SH-SY5Y (cell line): ENCODE measurements at regions not wholly inside any gene's neighbourhood (a gene's known extent, or its start where the extent isn't known, plus 50 kb on each side); places are given as distances from the start of the nearest gene placed in this dataset.

ENCODE experiments used
- GATA2 ChIP-seq: IDR thresholded peaks from 2 replicates; pipeline ENCODE4 v1.6.1; 2011; ENCODE audit warnings: mild to moderate bottlenecking, low read depth, low read length
- GATA3 ChIP-seq: IDR thresholded peaks from 2 replicates; pipeline ENCODE4 v1.6.1; 2011; ENCODE audit warnings: low read depth, mild to moderate bottlenecking, low read length, moderate library complexity

DNA sequence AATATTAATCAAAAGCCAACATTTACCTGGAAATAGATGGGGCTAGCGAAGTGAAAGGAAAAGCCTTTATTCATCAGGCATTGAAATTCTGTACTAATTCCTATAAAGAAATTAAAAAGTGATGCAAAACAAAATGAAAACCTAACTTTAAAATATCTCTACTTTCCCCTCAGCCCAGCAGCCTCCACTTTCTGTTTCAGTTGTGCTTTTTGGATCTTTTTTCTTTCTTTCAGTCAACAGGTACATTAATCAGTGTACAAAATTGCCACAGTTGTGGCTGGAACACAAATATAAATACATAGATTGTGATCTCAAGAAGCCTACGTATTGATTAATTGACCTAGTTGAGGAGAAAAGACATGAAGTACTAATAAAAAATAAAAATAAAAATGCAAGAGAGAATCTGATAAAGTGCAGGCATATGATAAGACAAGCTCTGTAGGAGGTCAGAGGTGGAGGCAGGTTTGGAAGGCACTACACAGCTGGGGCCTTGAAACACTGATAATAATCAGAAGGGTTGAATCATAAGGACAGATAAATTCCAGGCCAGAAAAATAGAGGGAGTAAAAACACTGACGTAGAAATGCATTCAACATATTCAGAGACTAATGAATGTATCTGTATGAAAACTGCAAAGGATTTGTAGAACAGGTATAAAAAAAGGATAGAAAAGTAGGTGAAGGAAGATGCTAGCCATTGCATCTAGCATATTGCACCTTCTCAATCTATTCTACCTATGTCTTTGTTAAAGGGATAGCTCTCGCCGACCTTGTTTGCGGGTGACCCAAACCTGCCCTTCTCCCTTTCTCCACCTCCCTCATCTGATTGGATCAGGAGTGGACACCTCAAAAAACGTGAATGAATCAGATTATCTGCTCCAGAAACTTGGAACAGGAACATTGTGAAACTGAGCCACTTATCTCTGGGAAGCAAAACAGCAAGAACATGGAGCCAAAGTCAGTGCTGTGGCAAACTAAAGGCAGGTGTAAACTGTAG, 607.8 kb upstream of the ADGRL2 start:
- no peak for TF ChIP-seq GATA2
- peak; percentile 36; the same call in 1 of the 2 replicates for TF ChIP-seq GATA3
